Activated naive CD4-positive, alpha-beta T cell treated with anti-CD3 and anti-CD28 coated beads, Interleukin-2, amount 50 U/mL, for 72 hours (primary cell): ENCODE measurements at regions not wholly inside any gene's neighbourhood (a gene's known extent, or its start where the extent isn't known, plus 50 kb on each side); places are given as distances from the start of the nearest gene placed in this dataset.
"Not testable (repeated sequence)": the region's sequence is repeated elsewhere in the genome, so short reads cannot be mapped to it uniquely, and the experiment has no call there.

Source experiments
- ATAC-seq, 2 donors: fragments of 150-1000 bp; cut with Tn5 transposase; 2 replicates each; pipeline ENCODE4 v1.10.0; 2021; ENCODE audit warnings: mild to moderate bottlenecking in 2 of 2, moderate library complexity in 2 of 2
- DNase-seq, 2 donors: peaks; one replicate each; pipeline ENCODE4 v3.0.0; 2021 to 2022; ENCODE audit warnings: low spot score in 2 of 2
- H3K27ac Mint-ChIP-seq, 2 donors: one replicate each; pipeline ENCODE4 v1.8.0; 2022; ENCODE audit warnings: mild to moderate bottlenecking in 2 of 2, mixed read lengths in 2 of 2
- H3K36me3 Mint-ChIP-seq, 2 donors: one replicate each; pipeline ENCODE4 v1.8.0; 2022; ENCODE audit warnings: mixed read lengths in 2 of 2
- H3K9me3 Mint-ChIP-seq, 2 donors: one replicate each; pipeline ENCODE4 v1.8.0; 2022; ENCODE audit warnings: mixed read lengths in 2 of 2

- DNase-seq (no peak), ATAC-seq (no peak)
- Mint-ChIP-seq H3K27ac (no peak overlapping the region), H3K9me3 (peaks cover 11 to 13% of the 10 kb centered on the region in 2 donors), H3K36me3 (no peaks in the 10 kb centered on the region)
Observed at GRCh38 chr6:112923940-112924587, 576.9 kb downstream of the RFPL4B start.

- ATAC-seq, result no peak
- no peak overlapping the region for H3K27ac Mint-ChIP-seq
- no peak for DNase-seq
- peaks cover 15 to 17% of the 10 kb centered on the region in 2 donors for H3K9me3 Mint-ChIP-seq
- no peaks in the 10 kb centered on the region for H3K36me3 Mint-ChIP-seq
Observed at GRCh38 chr6:112925702-112926101, 578.6 kb downstream of the RFPL4B start.

- Mint-ChIP-seq H3K9me3 (peaks cover 11 to 15% of the 10 kb centered on the region in 2 donors), H3K36me3 (no peaks in the 10 kb centered on the region), H3K27ac (no peak overlapping the region)
- ATAC-seq, result no peak
- DNase-seq, result no peak
Observed at GRCh38 chr6:112927641-112928320, 580.7 kb downstream of the RFPL4B start.

- Mint-ChIP-seq H3K9me3 (peaks cover 9 to 12% of the 10 kb centered on the region in 2 donors), H3K27ac (no peak overlapping the region), H3K36me3 (no peaks in the 10 kb centered on the region)
- DNase-seq, result no peak
- ATAC-seq, result no peak
Observed at GRCh38 chr6:112929641-112930040, 582.5 kb downstream of the RFPL4B start.

DNA sequence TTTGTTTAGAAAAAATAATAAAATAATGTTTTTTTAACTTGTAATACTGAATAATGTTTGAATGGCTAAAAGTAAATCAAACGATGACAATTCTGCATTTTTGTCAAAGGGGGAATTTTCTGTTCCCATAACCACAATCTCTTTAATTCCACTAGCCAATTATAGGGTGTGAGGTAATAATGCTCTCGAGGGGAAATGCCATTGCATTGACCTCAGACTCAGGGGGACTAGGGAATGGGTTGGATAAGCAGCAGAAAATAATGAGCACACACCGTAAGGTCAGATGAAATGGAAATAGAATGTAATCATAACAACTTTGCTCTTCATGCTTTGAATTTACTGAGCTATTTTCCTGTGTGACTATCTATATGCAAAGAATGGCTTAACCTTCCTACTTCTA lies 584.7 kb downstream of the RFPL4B start:
- DNase-seq (no peak), ATAC-seq (no peak)
- Mint-ChIP-seq H3K36me3 (no peaks in the 10 kb centered on the region), H3K27ac (no peak overlapping the region), H3K9me3 (peaks cover 5 to 6% of the 10 kb centered on the region in 2 donors)

- DNase-seq (no peak), ATAC-seq (no peak)
- no peak overlapping the region for H3K27ac Mint-ChIP-seq
- no peaks in the 10 kb centered on the region for H3K36me3 Mint-ChIP-seq
- peaks cover 4% of the 10 kb centered on the region in 2 donors for H3K9me3 Mint-ChIP-seq
Observed at GRCh38 chr6:112933947-112934346, 586.8 kb downstream of the RFPL4B start.

DNA sequence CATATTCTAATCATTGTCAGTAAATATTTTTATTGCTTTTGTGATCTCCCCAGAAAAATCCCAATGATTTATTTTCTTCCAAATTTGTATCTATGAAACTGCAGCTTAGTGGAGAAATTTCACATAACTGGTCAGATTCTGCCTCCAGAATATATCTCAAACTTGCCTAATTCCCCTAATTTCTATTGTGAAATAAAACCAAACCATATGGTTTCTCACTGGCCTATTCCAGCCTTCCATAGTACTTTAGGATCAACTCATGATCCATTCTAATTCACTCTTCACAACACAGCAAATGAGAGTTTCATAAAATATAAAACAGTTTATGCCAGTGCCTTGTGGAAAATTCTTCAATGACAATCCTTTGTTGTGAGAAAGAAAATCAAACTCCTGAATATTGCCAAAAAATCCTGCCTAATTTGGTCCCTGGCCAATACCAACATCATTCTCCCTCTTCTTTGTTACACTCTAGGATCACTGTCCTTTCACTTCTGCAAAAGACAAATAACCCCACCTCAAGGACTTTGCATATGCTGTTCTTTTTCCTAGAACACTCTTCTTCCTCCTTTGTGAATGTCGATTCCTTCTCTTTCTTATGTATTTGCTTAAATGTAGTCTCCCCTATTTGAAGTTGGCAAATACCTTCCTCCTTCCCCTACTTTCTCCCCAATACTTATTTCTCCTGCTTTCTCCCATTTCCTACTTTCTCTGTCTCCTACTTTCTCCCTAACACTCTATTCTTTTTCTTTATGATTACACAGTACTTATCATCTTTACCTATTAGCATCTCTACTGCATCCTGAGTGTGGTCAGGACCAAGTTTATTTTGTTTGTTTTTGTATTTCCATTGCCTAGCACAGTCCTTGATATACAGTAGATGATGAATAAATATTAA lies 587.5 kb downstream of the RFPL4B start:
- no peak for ATAC-seq
- no peak overlapping the region for H3K27ac Mint-ChIP-seq

GRCh38 chr6:112935402-112936078 lies 588.4 kb downstream of the RFPL4B start:
- Mint-ChIP-seq H3K27ac (no peak overlapping the region), H3K9me3 (no peaks in the 10 kb centered on the region), H3K36me3 (no peaks in the 10 kb centered on the region)
- ATAC-seq, result no peak
- no peak for DNase-seq

More for the DNA sequence above, 587.5 kb downstream of the RFPL4B start:
- no peak for DNase-seq
- peaks cover 2 to 3% of the 10 kb centered on the region in 2 donors for H3K9me3 Mint-ChIP-seq
- H3K36me3 Mint-ChIP-seq, result no peaks in the 10 kb centered on the region

- DNase-seq (no peak), ATAC-seq (no peak)
- Mint-ChIP-seq H3K27ac (no peak overlapping the region), H3K36me3 (no peaks in the 10 kb centered on the region), H3K9me3 (no peaks in the 10 kb centered on the region)
Observed at GRCh38 chr6:112936079-112936472, 588.9 kb downstream of the RFPL4B start.

DNA sequence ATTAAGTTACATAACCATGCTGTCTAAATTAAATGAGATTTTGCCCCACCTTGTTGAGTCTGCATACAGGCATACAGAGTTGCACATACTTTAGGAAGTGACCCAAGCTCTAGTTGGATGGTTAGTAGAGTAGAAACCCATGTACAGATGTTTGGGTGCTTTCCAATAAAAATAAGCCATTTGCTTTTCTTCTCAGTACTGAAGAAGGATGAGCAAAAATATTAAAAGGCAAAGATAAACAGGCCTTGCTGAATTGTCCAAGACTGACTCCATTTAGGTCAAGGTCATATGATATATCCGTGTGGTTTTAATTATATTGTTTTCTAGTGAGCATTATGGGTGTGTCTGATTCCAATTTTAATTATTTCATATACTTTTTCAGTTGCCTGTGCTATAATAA lies 589.4 kb downstream of the RFPL4B start:
- DNase-seq (no peak), ATAC-seq (no peak)
- Mint-ChIP-seq H3K36me3 (no peaks in the 10 kb centered on the region), H3K9me3 (no peaks in the 10 kb centered on the region), H3K27ac (no peak overlapping the region)

GRCh38 chr6:112937690-112938089 lies 590.6 kb downstream of the RFPL4B start:
- not testable (repeated sequence) for DNase-seq, H3K36me3 Mint-ChIP-seq, ATAC-seq, H3K27ac Mint-ChIP-seq, H3K9me3 Mint-ChIP-seq

DNA sequence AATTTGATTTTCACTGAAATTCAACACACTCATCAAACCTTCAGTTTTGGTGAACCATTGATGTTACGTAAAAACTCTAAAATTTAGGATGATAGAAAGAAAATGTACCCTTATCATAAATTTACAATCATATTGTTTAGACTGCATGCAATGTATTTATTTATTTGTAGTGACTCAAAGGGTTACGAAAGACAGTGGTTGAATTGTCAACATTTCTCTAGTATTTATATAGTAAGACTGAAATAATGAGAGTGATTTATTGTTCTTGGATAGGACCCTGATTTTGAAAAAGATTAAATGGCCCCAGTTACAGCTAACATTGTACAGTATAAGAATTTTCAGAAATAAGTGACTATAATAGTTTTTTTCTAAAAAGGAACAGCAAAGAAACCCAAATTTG lies 591.5 kb downstream of the RFPL4B start:
- Mint-ChIP-seq H3K9me3 (no peaks in the 10 kb centered on the region), H3K27ac (no peak overlapping the region), H3K36me3 (no peaks in the 10 kb centered on the region)
- ATAC-seq (no peak), DNase-seq (no peak)

DNA sequence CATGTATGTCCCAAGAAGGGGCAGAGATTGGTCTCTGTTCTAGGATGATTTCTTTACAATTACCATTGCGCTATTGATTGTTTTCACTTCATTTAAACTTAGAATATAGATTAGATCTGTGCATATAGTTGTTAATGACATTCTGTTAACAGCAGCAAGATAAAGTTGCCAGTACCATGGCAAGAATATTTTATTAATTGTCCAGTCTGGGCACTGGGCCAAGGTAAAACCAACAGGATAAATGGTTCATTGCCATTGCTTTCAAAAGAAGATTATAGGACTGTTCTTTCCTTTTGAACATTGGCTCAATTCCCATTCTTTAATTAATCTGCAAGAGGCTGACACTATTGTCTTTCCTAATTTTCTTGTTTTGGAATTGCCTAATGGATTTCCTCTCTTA lies 592.4 kb downstream of the RFPL4B start:
- no peak overlapping the region for H3K27ac Mint-ChIP-seq
- H3K36me3 Mint-ChIP-seq, result no peaks in the 10 kb centered on the region
- no peak for DNase-seq
- ATAC-seq, result no peak
- no peaks in the 10 kb centered on the region for H3K9me3 Mint-ChIP-seq

DNA sequence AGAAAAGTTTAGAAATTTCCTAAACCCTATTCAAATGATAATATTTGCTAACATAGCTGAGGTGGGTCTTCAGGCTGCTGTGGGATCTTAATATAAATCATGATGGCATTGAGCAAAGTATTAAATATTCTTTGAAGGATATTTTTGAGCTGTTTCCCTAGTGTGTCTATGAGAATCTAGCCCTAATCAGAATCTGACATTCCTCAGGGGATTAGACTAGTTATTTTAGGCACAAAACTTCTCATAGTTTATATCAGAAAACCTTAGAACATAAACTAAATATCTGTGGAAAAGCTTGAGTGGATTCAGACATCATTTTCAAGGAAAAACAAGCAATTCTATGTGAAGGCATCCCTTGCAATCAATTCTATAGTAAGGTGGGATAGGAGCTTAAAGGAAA lies 594.5 kb downstream of the RFPL4B start:
- ATAC-seq, result no peak
- Mint-ChIP-seq H3K27ac (no peak overlapping the region), H3K9me3 (no peaks in the 10 kb centered on the region), H3K36me3 (no peaks in the 10 kb centered on the region)
- DNase-seq, result no peak

DNA sequence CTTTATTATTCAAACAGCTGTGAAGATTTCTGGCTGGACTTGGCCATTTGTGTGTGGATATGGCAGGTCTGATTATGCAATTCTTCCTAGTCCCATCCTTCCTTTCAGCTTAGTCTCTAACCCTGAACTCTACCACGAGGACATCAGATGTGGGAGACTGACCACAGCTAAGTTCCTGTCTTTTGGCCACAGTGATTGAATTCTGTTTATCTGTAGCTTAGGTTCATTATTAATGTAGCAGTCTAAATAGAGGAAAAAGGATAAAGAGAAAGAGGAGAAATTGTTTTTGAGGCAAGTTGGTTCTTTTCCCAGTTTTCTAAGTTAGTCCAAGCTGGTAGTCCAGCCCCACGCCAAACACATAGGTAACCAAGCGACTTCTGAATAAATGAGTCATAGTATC lies 598.9 kb downstream of the RFPL4B start:
- Mint-ChIP-seq H3K9me3 (no peaks in the 10 kb centered on the region), H3K36me3 (no peaks in the 10 kb centered on the region), H3K27ac (no peak overlapping the region)
- no peak for DNase-seq
- no peak for ATAC-seq

- DNase-seq (no peak), ATAC-seq (no peak)
- Mint-ChIP-seq H3K27ac (no peak overlapping the region), H3K36me3 (no peaks in the 10 kb centered on the region), H3K9me3 (no peaks in the 10 kb centered on the region)
Observed at GRCh38 chr6:112947507-112947906, 600.4 kb downstream of the RFPL4B start.

- H3K27ac Mint-ChIP-seq, result peak overlapping the region in 1 of 2 donors; percentile 15
- peaks cover 0 to 3% of the 10 kb centered on the region in 2 donors for H3K9me3 Mint-ChIP-seq
- DNase-seq (no peak), ATAC-seq (no peak)
- H3K36me3 Mint-ChIP-seq, result no peaks in the 10 kb centered on the region
Observed at GRCh38 chr6:112951829-112952228, 604.7 kb downstream of the RFPL4B start.
